ENCODE measurements at regions not wholly inside any gene's neighbourhood (a gene's known extent, or its start where the extent isn't known, plus 50 kb on each side); places are given as distances from the start of the nearest gene placed in this dataset.

GRCh38 chr13:97161582-97162231 is 60.4 kb upstream of the MBNL2 start:
- TF ChIP-seq JUN (IDR thresholded peaks at IDR 0.05; ENCODE audit: borderline replicate concordance, insufficient read depth, insufficient read length, low read depth) (no peak), POLR2A (IDR thresholded peaks at IDR 0.05; ENCODE audit: low read depth, low read length) (no peak), MYC (IDR thresholded peaks at IDR 0.05; ENCODE audit: low read depth, low read length) (no peak), EZH2 (IDR thresholded peaks at IDR 0.05; ENCODE audit: borderline replicate concordance, low read depth, low read length, severe bottlenecking) (no peak), GATA2 (IDR thresholded peaks at IDR 0.05; ENCODE audit: insufficient read depth, insufficient read length, low read depth, low read length) (no peak), FOS (IDR thresholded peaks at IDR 0.05; ENCODE audit: borderline replicate concordance, insufficient read depth, low read length) (no peak), POLR2AphosphoS5 (IDR thresholded peaks at IDR 0.05; ENCODE audit: insufficient read depth, low read depth, low read length) (no peak)
- TF ChIP-seq, protein P1, sequence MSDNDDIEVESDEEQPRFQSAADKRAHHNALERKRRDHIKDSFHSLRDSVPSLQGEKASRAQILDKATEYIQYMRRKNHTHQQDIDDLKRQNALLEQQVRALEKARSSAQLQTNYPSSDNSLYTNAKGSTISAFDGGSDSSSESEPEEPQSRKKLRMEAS (IDR thresholded peaks at IDR 0.05; ENCODE audit: insufficient read depth, insufficient read length), result no peak
- TF ChIP-seq, protein P2, sequence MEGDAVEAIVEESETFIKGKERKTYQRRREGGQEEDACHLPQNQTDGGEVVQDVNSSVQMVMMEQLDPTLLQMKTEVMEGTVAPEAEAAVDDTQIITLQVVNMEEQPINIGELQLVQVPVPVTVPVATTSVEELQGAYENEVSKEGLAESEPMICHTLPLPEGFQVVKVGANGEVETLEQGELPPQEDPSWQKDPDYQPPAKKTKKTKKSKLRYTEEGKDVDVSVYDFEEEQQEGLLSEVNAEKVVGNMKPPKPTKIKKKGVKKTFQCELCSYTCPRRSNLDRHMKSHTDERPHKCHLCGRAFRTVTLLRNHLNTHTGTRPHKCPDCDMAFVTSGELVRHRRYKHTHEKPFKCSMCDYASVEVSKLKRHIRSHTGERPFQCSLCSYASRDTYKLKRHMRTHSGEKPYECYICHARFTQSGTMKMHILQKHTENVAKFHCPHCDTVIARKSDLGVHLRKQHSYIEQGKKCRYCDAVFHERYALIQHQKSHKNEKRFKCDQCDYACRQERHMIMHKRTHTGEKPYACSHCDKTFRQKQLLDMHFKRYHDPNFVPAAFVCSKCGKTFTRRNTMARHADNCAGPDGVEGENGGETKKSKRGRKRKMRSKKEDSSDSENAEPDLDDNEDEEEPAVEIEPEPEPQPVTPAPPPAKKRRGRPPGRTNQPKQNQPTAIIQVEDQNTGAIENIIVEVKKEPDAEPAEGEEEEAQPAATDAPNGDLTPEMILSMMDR (IDR thresholded peaks at IDR 0.05; ENCODE audit: extremely low read depth in 1 of 2, insufficient read depth in 1 of 2, low read depth in 1 of 2, low read length in 2 of 2), result no peak
- H3K27me3 ChIP-seq (ENCODE audit: control insufficient read depth in 2 of 2, insufficient read depth in 2 of 2, low read length in 2 of 2), result peaks cover 9 to 11% of the 10 kb centered on the region in 2 experiments
- no peak overlapping the region for H3K9ac ChIP-seq (replicated peaks; ENCODE audit: extremely low read depth, insufficient read depth, low read length)
- no peaks in the 10 kb centered on the region for H4K20me1 ChIP-seq (replicated peaks; ENCODE audit: control insufficient read depth, extremely low read depth, insufficient read depth, low read length)
- H2AFZ ChIP-seq (ENCODE audit: low read depth, low read length), result no peak overlapping the region
- FAIRE-seq (no peak), DNase-seq (ENCODE audit: low read depth, low spot score) (no peak)
- no peak overlapping the region for H3K4me2 ChIP-seq (ENCODE audit: insufficient read depth, low read length)
- no peaks in the 10 kb centered on the region for H3K9me3 ChIP-seq (replicated peaks; ENCODE audit: control insufficient read depth, insufficient read depth, low read length)
- BruUV-seq (replicated peaks), result no TSS peak
- intact Hi-C loops (cut with micrococcal nuclease) (no loop called here), dilution Hi-C loops (cut with MboI; ENCODE audit: extremely low pct_ligation_motif_present, low sequenced_read_pairs) (no loop called here)
- ChIA-PET CTCF (interaction anchor here (1.4 kb wide), 1 partner anchor 143 kb away, joined by 4 read pairs; no protein-coding TSS in a partner anchor), POLR2A (no interaction called here)
- no peak overlapping the region for H3K4me3 ChIP-seq (replicated peaks in 1 of 3; ENCODE audit: insufficient read depth in 1 of 3, low read depth in 1 of 3, low read length in 3 of 3)
- no peaks in the 10 kb centered on the region for H3K4me1 ChIP-seq (ENCODE audit: control insufficient read depth, extremely low read depth, insufficient read depth, low read length)
- no peaks in the 10 kb centered on the region for H3K36me3 ChIP-seq (ENCODE audit: control insufficient read depth in 2 of 2, extremely low read depth in 1 of 2, insufficient read depth in 2 of 2, low read length in 2 of 2)
- no peaks in the 10 kb centered on the region for H3K79me2 ChIP-seq (ENCODE audit: control insufficient read depth, insufficient read depth, low read length)
- no peak overlapping the region for H3K27ac ChIP-seq (ENCODE audit: insufficient read depth, low read depth, low read length)
- no peaks in the 10 kb centered on the region for H3K9me1 ChIP-seq (replicated peaks; ENCODE audit: control insufficient read depth, extremely low read depth, insufficient read depth, low read length)

Data from endothelial cell of umbilical vein (primary cell).